Endothelial cell of umbilical vein (primary cell): ENCODE measurements at regions not wholly inside any gene's neighbourhood (a gene's known extent, or its start where the extent isn't known, plus 50 kb on each side); places are given as distances from the start of the nearest gene placed in this dataset.
"Not testable (repeated sequence)": the region's sequence is repeated elsewhere in the genome, so short reads cannot be mapped to it uniquely, and the experiment has no call there.

Source experiments
- BruUV-seq: library from RNA; stranded (reverse); fragments of 400-500 nt; replicated peaks from 2 replicates; lab custom pipeline; 2021; lab: Mats Ljungman, UMichigan
- CTCF ChIA-PET: fragments of 300-600, 350-600 bp; sonication (Branson Sonifier 250); formaldehyde crosslinking; loops from one replicate; lab custom pipeline; 2021; ENCODE audit warnings: antibody characterized with exemption, inconsistent platforms; lab: Charles Lee
- POLR2A ChIA-PET: fragments of 300-600, 350-600 bp; sonication (Branson Sonifier 250); formaldehyde crosslinking; loops from one replicate; lab custom pipeline; 2021; ENCODE audit warnings: antibody characterized with exemption, inconsistent platforms; lab: Charles Lee
- DNase-seq: peaks from one replicate; pipeline ENCODE4 v3.0.0-alpha.2; 2011; ENCODE audit warnings: low read depth, low spot score
- FAIRE-seq: peaks from 2 replicates; lab custom pipeline; 2011; peaks lifted over from hg19 to GRCh38; lab: Jason Lieb, UNC
- H2AFZ ChIP-seq: 2 replicates; pipeline ENCODE4 v1.6.0; 2012; ENCODE audit warnings: low read depth, low read length, control low read depth, inconsistent platforms
- H3K27ac ChIP-seq: 2 replicates; pipeline ENCODE4 v1.5.1; 2011; ENCODE audit warnings: low read depth, mild to moderate bottlenecking, control low read depth, low read length, moderate library complexity; ENCODE audit not compliant: insufficient read depth
- H3K27me3 ChIP-seq, 2 experiments: 2 replicates each; pipeline versions ENCODE4 v1.6.0 to v1.6.1; 2011; ENCODE audit warnings: low read length in 2 of 2, mixed read lengths in 1 of 2; ENCODE audit not compliant: control insufficient read depth in 2 of 2, insufficient read depth in 2 of 2
- H3K36me3 ChIP-seq, 2 experiments: 2 replicates in 1 of 2; 3 replicates in 1 of 2; pipeline ENCODE4 v1.5.1; 2011; ENCODE audit warnings: low read length in 2 of 2, mild to moderate bottlenecking in 1 of 2, moderate library complexity in 1 of 2; ENCODE audit not compliant: control insufficient read depth in 2 of 2, insufficient read depth in 2 of 2; ENCODE audit errors: extremely low read depth in 1 of 2
- H3K4me1 ChIP-seq: 3 replicates; pipeline ENCODE4 v1.5.1; 2011; ENCODE audit warnings: mild to moderate bottlenecking, low read length; ENCODE audit not compliant: control insufficient read depth, insufficient read depth; ENCODE audit errors: extremely low read depth
- H3K4me2 ChIP-seq: 2 replicates; pipeline ENCODE4 v1.6.1; 2011; ENCODE audit warnings: low read length, control low read depth, mixed read lengths; ENCODE audit not compliant: insufficient read depth
- H3K4me3 ChIP-seq, 3 experiments: fragments of 200-600 bp in 1 of 3; sonication (generic), shearing (Covaris generic) in 1 of 3; replicated peaks in 1 of 3; 2 replicates each; pipeline ENCODE4 v1.5.1; 2011 to 2016; ENCODE audit warnings: control low read depth in 3 of 3, low read length in 3 of 3, mild to moderate bottlenecking in 2 of 3, inconsistent platforms in 1 of 3, low read depth in 1 of 3, moderate library complexity in 1 of 3; ENCODE audit not compliant: insufficient read depth in 1 of 3
- H3K79me2 ChIP-seq: 2 replicates; pipeline ENCODE4 v1.6.0; 2012; ENCODE audit warnings: low read length, inconsistent platforms; ENCODE audit not compliant: control insufficient read depth, insufficient read depth
- H3K9ac ChIP-seq: replicated peaks from 2 replicates; pipeline ENCODE3; 2011; ENCODE audit warnings: low read length, control low read depth; ENCODE audit not compliant: insufficient read depth; ENCODE audit errors: extremely low read depth
- H3K9me1 ChIP-seq: replicated peaks from 3 replicates; pipeline ENCODE4 v1.6.0; 2011; ENCODE audit warnings: mild to moderate bottlenecking, low read length; ENCODE audit not compliant: control insufficient read depth, insufficient read depth; ENCODE audit errors: extremely low read depth
- H3K9me3 ChIP-seq: replicated peaks from 2 replicates; pipeline ENCODE4 v1.5.1; 2012; ENCODE audit warnings: low read length, inconsistent platforms; ENCODE audit not compliant: control insufficient read depth, insufficient read depth
- H4K20me1 ChIP-seq: replicated peaks from 2 replicates; pipeline ENCODE3; 2011; ENCODE audit warnings: mild to moderate bottlenecking, low read length; ENCODE audit not compliant: control insufficient read depth, insufficient read depth; ENCODE audit errors: extremely low read depth
- CTCF ChIP-seq, 2 donors: IDR thresholded peaks; 1 replicate in 1 of 2; 2 replicates in 1 of 2; pipeline ENCODE4 v1.5.1; 2011; ENCODE audit warnings: low read length in 2 of 2, mild to moderate bottlenecking in 2 of 2, moderate library complexity in 2 of 2, control low read depth in 1 of 2, inconsistent platforms in 1 of 2, low read depth in 1 of 2; ENCODE audit not compliant: insufficient read depth in 1 of 2; ENCODE audit errors: extremely low read depth in 1 of 2
- EZH2 ChIP-seq: IDR thresholded peaks from 2 replicates; pipeline ENCODE4 v1.6.1; 2012; ENCODE audit warnings: borderline replicate concordance, low read depth, mild to moderate bottlenecking, moderate library complexity, low read length, inconsistent platforms; ENCODE audit not compliant: severe bottlenecking
- FOS ChIP-seq: IDR thresholded peaks from 2 replicates; pipeline ENCODE4 v1.6.1; 2011; ENCODE audit warnings: mild to moderate bottlenecking, low read length, moderate library complexity, borderline replicate concordance; ENCODE audit not compliant: insufficient read depth
- GATA2 ChIP-seq: IDR thresholded peaks from 2 replicates; pipeline ENCODE4 v1.7.0; 2011; ENCODE audit warnings: low read depth, mild to moderate bottlenecking, moderate library complexity, mixed read lengths, low read length; ENCODE audit not compliant: insufficient read length, insufficient read depth
- JUN ChIP-seq: IDR thresholded peaks from 2 replicates; pipeline ENCODE4 v1.6.1; 2011; ENCODE audit warnings: borderline replicate concordance, low read depth; ENCODE audit not compliant: insufficient read length, insufficient read depth
- MAX ChIP-seq: IDR thresholded peaks from 2 replicates; pipeline ENCODE4 v1.6.1; 2011; ENCODE audit not compliant: insufficient read depth, insufficient read length
- MYC ChIP-seq: IDR thresholded peaks from one replicate; pipeline ENCODE4 v1.6.1; 2011; ENCODE audit warnings: mild to moderate bottlenecking, low read depth, low read length
- POLR2A ChIP-seq: IDR thresholded peaks from 2 replicates; pipeline ENCODE4 v1.6.1; 2012; ENCODE audit warnings: low read depth, mild to moderate bottlenecking, control low read depth, low read length
- POLR2AphosphoS5 ChIP-seq: IDR thresholded peaks from 2 replicates; pipeline ENCODE4 v1.6.1; 2012; ENCODE audit warnings: low read depth, mild to moderate bottlenecking, control low read depth, low read length, moderate library complexity; ENCODE audit not compliant: insufficient read depth
- dilution Hi-C: fragments of 300-500 bp; cut with MboI; formaldehyde crosslinking; loops from one replicate; pipeline ENCODE4 v1.15.0; 2019; ENCODE audit warnings: low sequenced_read_pairs; ENCODE audit not compliant: extremely low pct_ligation_motif_present
- intact Hi-C: fragments of 100-400 bp; cut with micrococcal nuclease; formaldehyde crosslinking; loops from one replicate; pipeline ENCODE4 v1.10.0; 2022

- CTCF ChIA-PET: no interaction called here
- H3K9me3 ChIP-seq: peaks cover 4% of the 10 kb centered on the region
- no peaks in the 10 kb centered on the region for H3K4me1 ChIP-seq
- no peaks in the 10 kb centered on the region for H4K20me1 ChIP-seq
- no peak for DNase-seq
- H3K36me3 ChIP-seq: no peaks in the 10 kb centered on the region
- H3K27ac ChIP-seq: no peak overlapping the region
- H3K9ac ChIP-seq: no peak overlapping the region
- no peak overlapping the region for H3K4me3 ChIP-seq
- no peak overlapping the region for H3K4me2 ChIP-seq
- dilution Hi-C loops: no loop called here
- no peak for TF ChIP-seq POLR2A
- TF ChIP-seq MYC: no peak
- no peak for TF ChIP-seq EZH2
- no peak for TF ChIP-seq CTCF (IDR thresholded peaks at IDR 0.05; ENCODE audit: extremely low read depth in 1 of 2, insufficient read depth in 1 of 2, low read depth in 1 of 2, low read length in 2 of 2)
- TF ChIP-seq JUN: no peak
- TF ChIP-seq MAX: no peak
- no peak for TF ChIP-seq POLR2AphosphoS5
- no peak for TF ChIP-seq FOS
- no peak for TF ChIP-seq GATA2
- intact Hi-C loops: no loop called here
- no peaks in the 10 kb centered on the region for H3K27me3 ChIP-seq
- no TSS peak for BruUV-seq
- no peak for FAIRE-seq
- no peak overlapping the region for H2AFZ ChIP-seq
- no peaks in the 10 kb centered on the region for H3K9me1 ChIP-seq
- H3K79me2 ChIP-seq: no peaks in the 10 kb centered on the region
- POLR2A ChIA-PET: no interaction called here
Measured at GRCh38 chr16:61098505-61098904, 937.7 kb downstream of the CDH8 start.

- H3K36me3 ChIP-seq, DNase-seq, FAIRE-seq, POLR2A ChIA-PET, intact Hi-C loops, H3K27me3 ChIP-seq, H3K4me1 ChIP-seq, H3K27ac ChIP-seq, H3K9ac ChIP-seq, H3K4me3 ChIP-seq, H3K9me1 ChIP-seq, CTCF ChIA-PET, H3K4me2 ChIP-seq, H2AFZ ChIP-seq, BruUV-seq, H3K9me3 ChIP-seq, H4K20me1 ChIP-seq, dilution Hi-C loops, H3K79me2 ChIP-seq: not testable (repeated sequence)
Measured at GRCh38 chr16:61091300-61091699, 944.9 kb downstream of the CDH8 start.
